Ectodermal cell (in vitro differentiated cells): ENCODE measurements at regions not wholly inside any gene's neighbourhood (a gene's known extent, or its start where the extent isn't known, plus 50 kb on each side); places are given as distances from the start of the nearest gene placed in this dataset.

ENCODE experiments used
- H3K27ac ChIP-seq: 2 replicates; pipeline ENCODE4 v1.7.0; 2013; ENCODE audit warnings: mild to moderate bottlenecking, low read depth, low read length; ENCODE audit not compliant: insufficient read depth, poor library complexity, severe bottlenecking
- H3K27me3 ChIP-seq: 2 replicates; pipeline ENCODE4 v1.7.0; 2013; ENCODE audit warnings: mild to moderate bottlenecking, low read length; ENCODE audit not compliant: insufficient read depth, control insufficient read depth, poor library complexity, severe bottlenecking
- H3K36me3 ChIP-seq: one replicate; pipeline ENCODE4 v1.7.0; 2013; ENCODE audit warnings: low read length; ENCODE audit not compliant: control insufficient read depth, insufficient read depth
- H3K4me1 ChIP-seq: one replicate; pipeline ENCODE4 v1.7.0; 2013; ENCODE audit warnings: low read length; ENCODE audit not compliant: control insufficient read depth, insufficient read depth
- H3K4me3 ChIP-seq: 2 replicates; pipeline ENCODE4 v1.7.0; 2013; ENCODE audit warnings: low read depth, low read length, control low read depth; ENCODE audit not compliant: insufficient read depth
- H3K9me3 ChIP-seq: 2 replicates; pipeline ENCODE4 v1.7.0; 2013; ENCODE audit warnings: mild to moderate bottlenecking, low read length, moderate library complexity; ENCODE audit not compliant: control insufficient read depth
- WGBS, 2 experiments: methylation state at CpG; one replicate each; pipeline ENCODE4 v1.1.7; 2013; ENCODE audit warnings: missing lambda C conversion rate in 2 of 2; 5-methylcytosine and 5-hydroxymethylcytosine counted together

GRCh38 chr9:13990994-13991393 lies 322.9 kb downstream of the NFIB start:
- H3K27ac ChIP-seq: no peak overlapping the region
- H3K4me1 ChIP-seq: no peaks in the 10 kb centered on the region
- H3K9me3 ChIP-seq: no peaks in the 10 kb centered on the region
- no peak overlapping the region for H3K4me3 ChIP-seq
- WGBS, 2 experiments: 85 to 100% methylated on average over 1 to 3 of the region's 4 CpGs
- no peaks in the 10 kb centered on the region for H3K27me3 ChIP-seq
- no peaks in the 10 kb centered on the region for H3K36me3 ChIP-seq

DNA sequence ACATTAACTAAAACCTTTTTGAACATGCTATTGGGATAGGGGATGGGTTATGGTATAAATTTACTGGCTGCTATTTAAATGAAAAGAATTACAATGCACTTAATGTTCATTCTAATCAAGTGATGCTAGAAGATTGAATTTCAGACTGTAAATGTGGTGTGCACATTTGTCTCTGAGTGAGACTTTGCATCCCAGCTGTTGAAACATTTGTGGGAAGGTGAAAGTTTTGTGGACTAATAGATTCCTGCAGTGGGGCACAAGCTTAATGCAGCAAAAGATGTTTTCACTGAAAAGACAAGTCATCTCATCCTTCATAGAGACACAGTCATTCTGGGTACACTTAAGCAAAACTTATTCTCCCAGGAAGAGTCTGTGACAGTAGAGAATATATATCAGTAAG lies 323.6 kb downstream of the NFIB start:
- Histone ChIP-seq H3K4me3 (no peak overlapping the region), H3K9me3 (no peaks in the 10 kb centered on the region), H3K36me3 (no peaks in the 10 kb centered on the region), H3K4me1 (no peaks in the 10 kb centered on the region), H3K27ac (no peak overlapping the region), H3K27me3 (no peaks in the 10 kb centered on the region)

GRCh38 chr9:13988944-13989343 lies 325.0 kb downstream of the NFIB start:
- no peaks in the 10 kb centered on the region for H3K27me3 ChIP-seq
- H3K27ac ChIP-seq: no peak overlapping the region
- no peaks in the 10 kb centered on the region for H3K36me3 ChIP-seq
- WGBS, 2 experiments: 100% methylated on average over 1 of the region's 1 CpG; no CpG with 5 or more reads in 1 of the 2 experiments
- H3K4me1 ChIP-seq: no peaks in the 10 kb centered on the region
- no peak overlapping the region for H3K4me3 ChIP-seq
- no peaks in the 10 kb centered on the region for H3K9me3 ChIP-seq

DNA sequence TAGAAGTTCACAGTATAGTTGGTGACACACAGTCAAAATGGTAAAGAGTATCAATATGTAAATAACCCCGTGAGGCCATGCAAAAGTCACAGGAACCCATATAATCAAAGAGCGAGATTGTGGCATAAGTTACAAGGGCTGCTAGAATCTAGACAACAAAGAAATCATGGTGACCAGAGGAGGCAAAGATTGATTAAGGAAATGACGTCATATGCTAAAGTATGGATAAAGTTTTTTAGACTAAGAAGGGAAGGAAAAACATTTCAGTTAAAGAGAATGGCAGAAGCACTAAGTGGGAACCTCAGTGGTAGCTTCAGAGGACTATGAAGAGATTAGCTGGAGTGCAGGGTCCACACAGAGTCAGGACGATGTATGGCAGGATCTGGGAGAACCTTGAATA lies 330.3 kb downstream of the NFIB start:
- 91 to 99% methylated on average over 4 of the region's 4 CpGs for WGBS, 2 experiments
- Histone ChIP-seq H3K27ac (no peak overlapping the region), H3K36me3 (no peaks in the 10 kb centered on the region), H3K4me1 (no peaks in the 10 kb centered on the region), H3K27me3 (no peaks in the 10 kb centered on the region), H3K9me3 (no peaks in the 10 kb centered on the region), H3K4me3 (no peak overlapping the region)

GRCh38 chr9:13979941-13980318 lies 334.0 kb downstream of the NFIB start:
- no peaks in the 10 kb centered on the region for H3K27me3 ChIP-seq
- no peaks in the 10 kb centered on the region for H3K36me3 ChIP-seq
- H3K9me3 ChIP-seq: no peaks in the 10 kb centered on the region
- 67% methylated on average over 2 of the region's 2 CpGs; no CpG with 5 or more reads in 1 of the 2 experiments for WGBS, 2 experiments
- no peaks in the 10 kb centered on the region for H3K4me1 ChIP-seq
- no peak overlapping the region for H3K27ac ChIP-seq
- H3K4me3 ChIP-seq: no peak overlapping the region

DNA sequence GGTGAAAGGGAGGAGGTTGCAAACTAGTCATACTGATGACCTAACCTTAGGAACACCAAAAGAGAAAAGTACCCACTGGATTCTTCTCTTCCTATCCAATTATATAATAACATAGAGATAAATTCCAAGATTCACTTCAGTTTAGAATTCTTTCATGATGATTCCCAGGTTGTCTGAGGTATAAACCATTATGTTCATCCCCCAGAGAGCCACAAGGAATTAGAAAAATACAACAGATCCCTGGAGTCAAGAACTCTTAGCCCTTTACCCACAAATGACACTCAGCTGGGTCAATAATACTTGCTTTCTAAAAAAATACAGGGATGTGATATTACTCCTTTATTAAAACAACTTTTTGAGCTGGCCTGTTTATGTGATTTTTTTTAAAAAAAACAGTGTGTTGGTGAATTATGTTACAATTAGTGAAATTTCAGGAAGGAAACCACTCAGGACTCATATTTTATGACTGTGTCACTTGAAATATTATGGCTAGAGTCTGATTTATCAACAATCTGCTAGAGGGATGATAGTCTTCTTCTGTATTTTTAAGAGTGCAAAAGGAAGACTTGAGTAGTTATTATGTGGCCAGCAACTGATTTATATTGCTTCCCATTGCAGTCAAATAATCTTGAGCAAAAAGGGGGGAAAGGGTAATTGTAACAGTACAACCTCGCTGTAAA lies 338.2 kb downstream of the NFIB start:
- WGBS, 2 experiments: 94 to 100% methylated on average over 1 of the region's 1 CpG
- Histone ChIP-seq H3K4me1 (no peaks in the 10 kb centered on the region), H3K27ac (no peak overlapping the region), H3K4me3 (no peak overlapping the region), H3K9me3 (no peaks in the 10 kb centered on the region), H3K36me3 (no peaks in the 10 kb centered on the region), H3K27me3 (no peaks in the 10 kb centered on the region)

DNA sequence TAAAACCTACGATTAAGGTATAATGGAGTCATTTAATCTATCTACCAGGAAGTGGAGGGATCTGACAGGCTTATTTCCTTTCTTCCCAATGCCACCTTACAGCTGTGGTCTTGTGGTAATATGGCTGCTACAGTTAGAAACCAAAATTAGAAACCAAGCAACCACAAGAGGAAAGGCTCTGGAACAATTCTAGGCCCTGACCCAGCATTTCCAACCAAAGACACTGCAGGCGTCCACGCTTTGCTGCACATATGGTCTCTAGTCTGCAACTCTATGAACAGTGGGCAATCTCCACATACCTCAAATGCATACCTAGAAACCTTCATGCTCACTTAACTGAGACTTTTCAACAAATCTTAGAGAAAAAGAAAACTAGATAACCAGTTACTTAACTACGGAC lies 339.1 kb downstream of the NFIB start:
- no peaks in the 10 kb centered on the region for H3K27me3 ChIP-seq
- H3K4me1 ChIP-seq: no peaks in the 10 kb centered on the region
- 96% methylated on average over 4 of the region's 4 CpGs for WGBS, 2 experiments
- no peaks in the 10 kb centered on the region for H3K9me3 ChIP-seq
- no peaks in the 10 kb centered on the region for H3K36me3 ChIP-seq
- no peak overlapping the region for H3K4me3 ChIP-seq
- H3K27ac ChIP-seq: no peak overlapping the region

DNA sequence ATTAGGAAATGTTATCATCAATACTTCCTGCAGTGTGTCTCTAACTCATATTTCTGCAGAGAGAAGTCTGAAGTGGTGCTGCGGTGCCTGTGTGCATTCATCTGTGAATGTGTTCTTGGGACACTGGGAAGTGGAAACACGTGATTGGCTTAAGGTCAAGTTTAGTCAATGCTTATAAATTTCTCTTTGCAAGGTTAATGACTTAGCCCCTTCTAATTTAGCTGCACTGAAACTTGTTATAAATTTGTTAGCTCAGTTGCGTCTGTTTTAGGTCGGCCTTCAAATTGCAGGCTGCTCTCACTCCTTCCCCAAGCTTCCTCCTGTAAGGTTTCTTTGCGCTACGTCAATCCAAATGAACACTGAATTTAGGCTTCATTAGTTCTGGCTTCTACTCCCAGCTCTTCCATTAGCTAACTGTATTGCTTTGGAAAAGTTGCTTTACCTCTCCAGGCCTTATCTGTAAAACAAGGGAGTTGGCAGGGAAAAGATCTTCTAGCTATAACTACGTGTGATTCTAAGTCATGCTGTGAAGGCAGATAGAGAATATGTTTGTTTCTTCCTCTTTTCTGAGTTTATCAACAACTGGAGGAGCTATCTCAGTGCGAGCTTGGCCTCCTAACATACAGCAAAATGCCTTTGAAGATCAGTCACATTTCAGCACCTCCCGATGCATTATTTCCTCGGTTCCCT lies 341.8 kb downstream of the NFIB start:
- Histone ChIP-seq H3K27ac (no peak overlapping the region), H3K4me3 (no peak overlapping the region), H3K9me3 (no peaks in the 10 kb centered on the region), H3K27me3 (no peaks in the 10 kb centered on the region), H3K36me3 (no peaks in the 10 kb centered on the region), H3K4me1 (no peaks in the 10 kb centered on the region)
- 95 to 97% methylated on average over 10 of the region's 10 CpGs for WGBS, 2 experiments

DNA sequence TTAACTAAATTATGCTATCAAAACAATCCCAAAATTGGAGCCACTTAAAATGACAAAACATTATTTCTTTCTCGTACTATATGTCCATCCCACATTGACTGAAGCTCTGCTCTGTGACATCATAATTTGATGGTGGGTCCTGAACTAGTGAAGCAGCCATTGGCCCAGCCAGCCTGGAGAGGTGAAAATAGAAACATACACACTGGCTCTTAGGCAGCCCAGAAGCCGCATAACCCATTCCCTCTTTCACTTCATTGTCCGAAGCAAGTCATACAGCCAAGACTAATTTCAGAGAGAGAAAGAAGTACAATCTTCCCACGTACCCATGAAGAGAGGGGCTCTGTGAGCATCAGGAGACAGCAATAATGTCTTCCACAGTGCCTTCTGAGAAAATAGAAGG lies 342.5 kb downstream of the NFIB start:
- no peak overlapping the region for H3K4me3 ChIP-seq
- H3K9me3 ChIP-seq: no peaks in the 10 kb centered on the region
- no peaks in the 10 kb centered on the region for H3K27me3 ChIP-seq
- 92 to 98% methylated on average over 4 of the region's 4 CpGs for WGBS, 2 experiments
- H3K4me1 ChIP-seq: no peaks in the 10 kb centered on the region
- H3K27ac ChIP-seq: no peak overlapping the region
- H3K36me3 ChIP-seq: no peaks in the 10 kb centered on the region

DNA sequence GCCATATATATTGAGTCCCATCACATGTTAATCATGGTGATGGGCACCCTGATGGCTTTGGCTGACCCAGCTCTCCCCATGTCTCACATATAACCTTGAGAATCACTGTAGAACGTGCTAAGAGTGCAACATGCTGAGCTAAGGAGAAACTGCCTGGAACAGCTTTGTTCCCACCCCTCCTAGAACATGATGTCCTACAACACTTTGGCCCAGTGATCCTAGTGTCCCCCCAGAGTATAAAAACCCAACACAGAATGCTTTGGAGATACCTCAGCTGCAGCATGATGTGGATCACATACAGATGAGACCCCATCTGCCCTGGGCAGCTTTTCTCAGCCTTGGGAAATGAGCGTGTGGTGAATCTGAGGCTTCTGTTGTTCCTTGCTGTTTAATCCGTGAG lies 343.5 kb downstream of the NFIB start:
- Histone ChIP-seq H3K4me3 (no peak overlapping the region), H3K4me1 (no peaks in the 10 kb centered on the region), H3K27me3 (no peaks in the 10 kb centered on the region), H3K9me3 (no peaks in the 10 kb centered on the region), H3K27ac (no peak overlapping the region), H3K36me3 (no peaks in the 10 kb centered on the region)
- WGBS, 2 experiments: 87 to 93% methylated on average over 3 of the region's 3 CpGs
